GM12892 (cell line): ENCODE measurements at regions not wholly inside any gene's neighbourhood (a gene's known extent, or its start where the extent isn't known, plus 50 kb on each side); places are given as distances from the start of the nearest gene placed in this dataset.

ENCODE experiments used
- POLR2A ChIP-seq: IDR thresholded peaks from 2 replicates; pipeline ENCODE4 v1.6.1; 2011; ENCODE audit warnings: low read depth, low read length, control low read depth
- POLR2AphosphoS5 ChIP-seq: IDR thresholded peaks from 2 replicates; pipeline ENCODE4 v1.6.1; 2011; ENCODE audit warnings: low read depth, low read length, control low read depth
- TAF1 ChIP-seq: IDR thresholded peaks from 2 replicates; pipeline ENCODE4 v1.6.1; 2011; ENCODE audit warnings: low read depth, mild to moderate bottlenecking, control low read depth, low read length, borderline replicate concordance

GRCh38 chr1:195960580-195960979 is 647.7 kb downstream of the KCNT2 start:
- TF ChIP-seq POLR2A (no peak), POLR2AphosphoS5 (no peak), TAF1 (no peak)
